Stimulated activated CD4-positive, alpha-beta T cell treated with anti-CD3 and anti-CD28 coated beads, Interleukin-4, amount 100 ng/mL, for 4 hours (primary cell): ENCODE measurements at regions not wholly inside any gene's neighbourhood (a gene's known extent, or its start where the extent isn't known, plus 50 kb on each side); places are given as distances from the start of the nearest gene placed in this dataset.

Source experiments
- DNase-seq, 2 experiments: peaks; one replicate each; pipeline ENCODE4 v3.0.0-alpha.2; 2020

DNA sequence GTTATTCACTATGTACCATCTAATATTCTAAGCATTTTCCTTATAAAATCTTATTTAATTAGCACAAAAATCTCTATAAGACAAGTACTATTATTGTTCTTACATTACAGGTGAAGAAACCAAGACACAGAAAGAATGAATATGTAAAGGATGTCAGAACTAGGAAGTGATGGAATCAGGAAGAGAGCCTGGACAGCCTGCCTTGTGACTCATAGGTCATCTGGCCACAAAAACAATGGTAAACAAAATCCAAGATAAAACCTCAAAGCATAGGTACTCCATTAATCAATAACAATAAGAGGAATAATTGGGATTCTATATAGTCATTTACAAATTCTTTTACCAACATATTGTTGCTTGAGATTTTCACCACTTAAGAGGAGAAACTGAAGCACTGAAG is 505.4 kb upstream of the PIK3C3 start:
- no peak for DNase-seq

DNA sequence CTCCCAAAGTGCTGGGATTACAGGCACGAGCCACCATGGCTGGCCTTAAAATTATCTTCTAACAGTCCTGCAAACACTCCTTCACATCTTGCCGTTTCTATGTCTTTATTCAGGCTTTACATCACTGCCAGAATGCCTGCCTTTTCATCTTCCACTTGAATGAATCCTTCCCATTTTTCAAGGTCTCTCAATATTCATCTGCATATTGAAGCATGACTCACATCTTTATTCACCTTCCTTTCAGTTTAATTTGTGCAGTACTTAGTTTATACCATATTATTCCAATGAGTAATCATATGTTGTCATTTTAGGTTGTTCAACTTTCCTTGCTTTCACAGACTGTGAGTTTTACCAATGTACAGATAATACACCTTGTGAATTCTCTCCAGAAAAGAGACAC is 510.1 kb upstream of the PIK3C3 start:
- DNase-seq: no peak

DNA sequence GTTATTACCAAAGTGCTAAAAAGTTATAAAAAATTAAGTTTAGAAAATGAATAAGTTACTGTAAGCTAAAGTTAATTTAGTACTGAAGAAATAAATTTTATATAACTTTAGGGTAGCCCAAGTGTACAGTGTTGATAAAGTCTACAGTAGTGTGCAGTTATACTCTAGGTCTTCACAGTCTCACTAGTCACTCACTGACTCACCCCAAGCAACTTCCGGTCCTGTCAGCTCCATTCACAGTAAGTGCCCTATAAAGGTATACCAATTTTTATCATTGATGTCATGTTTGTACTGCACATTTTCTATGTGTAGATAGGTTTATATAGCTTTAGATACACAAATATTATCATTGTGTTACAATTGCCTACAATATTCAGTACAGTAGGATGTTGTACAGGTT is 518.3 kb upstream of the PIK3C3 start:
- no peak for DNase-seq

DNA sequence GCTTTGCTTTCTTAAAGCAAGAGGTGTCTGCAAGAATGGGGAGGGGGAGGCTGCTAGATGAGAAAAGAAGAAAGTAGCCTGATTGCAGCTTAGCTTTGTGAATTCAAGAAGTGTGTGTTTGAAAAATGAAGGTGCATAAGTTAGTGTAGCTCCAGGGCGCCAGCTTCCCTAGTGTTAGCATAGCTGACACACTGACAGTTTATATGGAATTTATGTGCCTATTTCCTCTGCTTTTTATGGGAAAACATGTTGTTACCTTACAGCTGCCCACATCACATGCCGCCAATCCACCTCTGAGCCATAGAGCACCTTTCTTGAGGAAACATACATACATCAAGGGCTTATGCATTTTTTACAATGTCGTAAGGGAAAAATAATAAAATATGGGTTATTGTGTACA is 536.4 kb upstream of the PIK3C3 start:
- DNase-seq: no peak

DNA sequence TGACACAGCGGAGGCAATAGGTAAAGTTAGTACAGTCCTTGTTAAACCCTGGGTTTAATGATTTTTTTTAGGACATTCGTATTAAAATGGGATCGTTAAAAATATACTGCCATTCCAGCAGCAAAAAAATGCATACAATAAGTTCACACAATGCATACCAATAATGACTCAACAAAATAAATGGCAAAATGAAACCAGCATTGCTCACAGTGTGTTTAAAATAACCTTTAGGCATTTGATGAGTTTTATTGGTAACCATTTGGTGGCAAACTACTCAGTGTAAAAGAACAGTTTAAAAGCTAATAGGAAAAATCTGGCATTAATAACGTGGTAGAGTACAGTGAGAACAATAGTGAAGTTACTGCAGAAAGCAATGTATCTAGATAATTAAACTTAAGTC is 539.0 kb upstream of the PIK3C3 start:
- DNase-seq: no peak

DNA sequence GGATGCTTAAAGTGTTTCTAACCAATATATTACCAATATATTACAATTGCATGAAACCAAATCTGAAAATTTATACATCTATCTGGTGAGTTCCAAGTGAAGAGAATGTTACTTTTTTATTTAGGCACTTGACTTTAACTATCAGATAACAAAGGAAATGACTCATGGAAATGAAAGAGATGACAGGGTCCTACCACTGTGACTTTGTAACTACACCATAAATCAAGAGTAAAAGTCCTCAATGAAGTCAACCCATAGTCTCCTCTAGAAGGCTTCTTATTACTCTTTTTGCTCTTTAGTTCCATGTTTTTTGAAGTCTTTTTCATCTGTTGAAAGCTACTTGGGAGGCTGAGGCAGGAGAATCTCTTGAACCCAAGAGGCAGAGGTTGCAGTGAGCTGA is 545.0 kb upstream of the PIK3C3 start:
- DNase-seq: no peak

DNA sequence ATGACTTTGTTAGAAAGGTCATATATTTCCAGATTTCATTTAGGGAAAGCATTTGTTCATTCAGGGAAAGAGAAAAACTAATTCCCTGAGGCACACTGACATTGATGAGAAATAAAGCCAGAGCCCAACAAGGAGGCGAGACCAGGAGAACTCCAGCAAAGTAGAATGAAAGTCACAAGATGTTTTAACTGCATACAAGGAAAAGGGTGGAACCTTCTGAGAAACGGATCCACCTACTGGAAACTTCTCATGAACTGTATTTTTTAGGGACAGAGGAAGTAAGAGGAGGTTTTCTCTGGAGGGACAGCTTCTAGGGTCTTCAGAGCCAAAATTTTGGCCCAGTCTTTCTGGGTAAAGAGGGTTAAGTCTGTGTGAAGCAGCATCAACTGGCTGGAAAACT is 548.2 kb upstream of the PIK3C3 start:
- DNase-seq: no peak

DNA sequence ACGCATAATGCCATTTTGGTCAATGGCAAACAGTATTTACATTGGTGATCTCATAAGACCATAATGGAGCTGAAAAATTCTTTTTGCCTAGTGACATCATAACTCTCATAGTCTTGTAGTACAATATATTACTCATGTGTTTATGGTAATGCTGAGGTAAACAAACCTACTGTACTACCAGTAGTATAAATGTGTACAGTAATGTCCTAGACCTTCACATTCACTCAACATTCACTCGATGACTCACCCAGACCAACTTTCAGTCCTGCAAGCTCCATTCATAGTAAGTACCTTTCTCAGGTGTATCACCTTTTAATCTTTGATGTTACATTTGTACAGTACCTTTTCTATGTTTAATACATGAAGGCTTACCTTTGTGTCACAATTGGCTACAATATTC is 558.2 kb upstream of the PIK3C3 start:
- DNase-seq: no peak

DNA sequence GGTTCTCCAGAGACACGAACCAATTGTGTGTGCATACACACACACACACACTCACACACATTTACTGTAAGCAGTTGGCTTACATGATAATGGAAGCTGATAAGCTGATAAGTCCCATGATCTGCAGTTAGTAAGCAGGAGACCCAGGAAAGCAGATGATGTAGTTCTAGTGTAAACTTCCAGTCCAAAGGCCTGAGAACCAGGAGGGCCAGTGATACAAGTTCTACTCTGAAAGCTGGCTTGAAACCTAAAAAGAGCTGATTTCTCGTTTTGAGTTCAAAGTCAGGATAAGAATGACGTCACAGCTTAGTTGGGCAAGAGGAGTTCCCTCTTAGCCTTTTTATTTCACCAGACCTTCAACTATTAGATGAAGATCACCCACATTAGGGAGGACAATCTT is 558.8 kb upstream of the PIK3C3 start:
- DNase-seq: no peak

DNA sequence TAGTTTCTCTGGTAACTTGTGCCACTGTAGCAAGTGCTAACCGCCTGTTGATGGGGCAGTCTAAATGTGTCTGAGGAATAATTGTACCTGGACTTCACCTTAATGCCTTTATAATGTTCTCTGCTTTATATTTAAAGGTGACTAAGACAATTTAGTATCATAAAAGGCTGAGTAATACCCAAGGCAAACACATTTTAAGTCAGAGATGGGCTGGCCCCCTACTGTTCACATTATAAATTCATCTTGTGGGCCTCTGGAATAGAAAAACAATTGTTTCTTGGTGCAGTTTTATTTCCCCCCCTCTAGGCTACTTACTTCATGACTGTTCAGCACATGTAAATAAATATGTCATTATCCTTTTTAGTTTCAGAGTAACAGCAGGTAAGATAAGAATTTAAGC is 559.3 kb upstream of the PIK3C3 start:
- no peak for DNase-seq

DNA sequence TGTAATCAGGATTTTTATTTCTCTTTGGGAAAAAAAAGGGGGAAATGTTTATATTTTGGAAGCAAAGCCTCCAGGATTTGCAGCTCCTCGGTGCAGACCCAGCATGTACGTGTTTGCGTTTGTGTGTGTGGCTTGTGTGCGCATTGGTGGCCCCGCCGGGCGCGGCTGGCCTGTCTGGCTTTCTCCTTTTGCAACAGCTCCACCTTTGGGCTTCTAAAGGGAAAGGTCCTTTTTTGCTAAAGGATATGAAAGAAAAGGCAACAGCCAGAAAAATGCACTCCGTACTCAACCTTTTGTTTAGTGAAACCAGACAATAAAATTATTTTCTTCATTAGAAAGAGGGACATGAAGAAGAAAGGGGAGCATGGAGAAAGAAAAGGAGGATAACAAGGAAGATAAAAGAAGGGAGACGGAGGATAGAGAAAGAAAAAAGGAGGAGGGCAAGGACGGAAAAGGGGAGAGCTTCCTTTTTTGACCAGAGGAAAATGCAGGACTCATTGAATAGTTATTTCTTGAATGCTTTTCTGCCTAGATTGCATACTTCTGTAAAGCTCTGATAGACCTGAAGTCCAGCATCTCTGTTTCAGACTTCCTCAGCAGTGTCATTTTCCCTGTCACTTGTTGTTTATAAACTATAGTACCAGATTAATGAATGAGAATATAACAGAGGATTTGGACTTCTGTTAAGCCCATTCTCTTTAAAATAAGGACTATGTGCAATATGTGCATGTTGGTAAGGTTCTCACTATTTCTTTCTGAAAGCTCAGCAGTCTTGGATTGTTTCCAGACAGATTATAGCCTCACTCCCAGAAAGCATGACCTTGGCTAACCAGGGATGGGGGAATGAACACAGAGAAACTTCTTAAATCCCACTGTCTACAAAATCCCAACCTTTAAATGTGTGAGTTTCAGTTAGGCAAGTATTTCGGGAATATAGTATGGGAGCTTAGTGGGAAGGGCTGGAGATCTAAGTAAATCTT is 563.1 kb upstream of the PIK3C3 start:
- DNase-seq: no peak

DNA sequence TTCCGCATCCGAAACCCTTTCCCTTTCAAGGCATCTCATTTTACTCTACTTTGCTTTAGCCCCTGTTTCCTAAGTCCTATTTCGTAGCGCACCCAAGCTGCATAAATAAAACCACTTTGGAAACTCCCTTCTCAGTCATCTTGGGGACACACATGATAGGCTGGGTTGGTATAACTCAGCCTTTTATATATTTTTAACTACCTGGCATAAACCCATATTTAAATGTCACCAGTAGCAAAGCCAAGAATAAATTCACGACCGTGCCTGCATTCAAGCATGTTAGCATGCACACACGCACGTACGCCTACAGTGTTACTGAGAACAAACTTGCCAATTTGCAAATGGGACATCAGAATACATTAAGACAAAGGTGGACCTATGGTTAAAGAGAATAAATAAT is 564.7 kb upstream of the PIK3C3 start:
- DNase-seq: no peak

DNA sequence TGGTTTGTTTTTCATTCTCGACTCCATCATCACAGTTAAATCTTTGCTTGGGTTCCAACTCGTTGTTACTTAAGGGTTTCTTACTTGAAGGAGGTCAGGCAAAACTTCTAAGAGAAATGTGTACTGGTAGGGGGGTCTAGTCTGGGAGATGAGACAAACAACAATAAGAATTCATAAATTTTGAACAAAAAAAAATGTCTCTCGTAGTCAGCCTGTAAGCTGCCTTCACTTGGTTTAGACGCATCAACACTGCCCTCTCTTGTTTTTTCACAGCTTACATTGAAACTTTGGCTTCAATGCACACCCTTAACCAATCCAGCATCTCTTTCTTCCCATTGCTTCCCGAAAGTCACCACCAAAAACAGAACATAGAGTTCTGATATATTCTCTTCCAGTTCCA is 576.4 kb upstream of the PIK3C3 start:
- DNase-seq: no peak

DNA sequence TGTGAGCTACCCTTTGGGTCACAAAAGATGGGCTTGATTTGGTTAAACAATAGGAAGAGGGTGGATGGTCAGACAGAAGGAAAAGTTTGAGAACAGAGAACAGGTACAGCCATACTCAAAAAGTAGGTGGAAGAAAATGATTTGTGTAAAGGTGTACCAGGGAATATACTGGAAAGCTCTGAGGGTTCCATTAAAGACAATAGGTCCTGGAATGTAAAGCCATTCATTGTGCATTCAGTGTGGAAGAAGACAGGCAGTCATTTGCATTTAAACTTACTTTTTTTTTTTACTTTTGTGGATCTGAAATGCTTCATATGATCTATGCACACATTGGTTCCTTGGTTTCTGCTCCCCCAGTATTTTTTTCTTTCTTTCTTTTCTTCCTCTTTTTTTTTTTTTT is 581.4 kb upstream of the PIK3C3 start:
- no peak for DNase-seq

DNA sequence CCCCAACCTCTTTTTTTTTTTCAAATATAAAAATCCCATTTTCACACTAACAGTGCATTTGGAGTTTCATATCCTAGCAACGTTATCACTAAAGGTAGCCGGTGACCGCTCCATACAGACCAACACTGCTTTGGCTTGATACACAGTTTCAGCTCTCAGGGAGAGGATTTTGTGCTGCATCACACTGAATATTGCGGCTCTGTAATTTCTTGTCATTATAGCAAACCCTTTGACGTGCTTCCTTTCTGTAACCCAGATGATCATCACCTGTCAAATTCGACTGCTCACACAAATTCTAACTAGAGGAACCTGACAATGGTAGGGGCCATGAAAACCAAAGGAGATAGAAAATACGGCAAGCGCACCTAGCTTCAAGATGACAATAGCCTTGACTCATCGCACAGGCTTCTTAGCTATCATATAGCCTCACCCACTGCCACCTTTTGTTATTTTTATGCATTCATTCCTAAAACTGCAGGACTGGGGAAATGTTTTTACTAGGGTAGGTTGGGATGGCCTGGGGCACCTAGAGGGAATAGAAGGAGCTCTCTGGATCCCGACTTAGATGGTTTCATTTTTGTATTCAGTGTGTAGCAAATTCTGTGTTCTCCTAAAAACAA is 582.9 kb upstream of the PIK3C3 start:
- DNase-seq: no peak

DNA sequence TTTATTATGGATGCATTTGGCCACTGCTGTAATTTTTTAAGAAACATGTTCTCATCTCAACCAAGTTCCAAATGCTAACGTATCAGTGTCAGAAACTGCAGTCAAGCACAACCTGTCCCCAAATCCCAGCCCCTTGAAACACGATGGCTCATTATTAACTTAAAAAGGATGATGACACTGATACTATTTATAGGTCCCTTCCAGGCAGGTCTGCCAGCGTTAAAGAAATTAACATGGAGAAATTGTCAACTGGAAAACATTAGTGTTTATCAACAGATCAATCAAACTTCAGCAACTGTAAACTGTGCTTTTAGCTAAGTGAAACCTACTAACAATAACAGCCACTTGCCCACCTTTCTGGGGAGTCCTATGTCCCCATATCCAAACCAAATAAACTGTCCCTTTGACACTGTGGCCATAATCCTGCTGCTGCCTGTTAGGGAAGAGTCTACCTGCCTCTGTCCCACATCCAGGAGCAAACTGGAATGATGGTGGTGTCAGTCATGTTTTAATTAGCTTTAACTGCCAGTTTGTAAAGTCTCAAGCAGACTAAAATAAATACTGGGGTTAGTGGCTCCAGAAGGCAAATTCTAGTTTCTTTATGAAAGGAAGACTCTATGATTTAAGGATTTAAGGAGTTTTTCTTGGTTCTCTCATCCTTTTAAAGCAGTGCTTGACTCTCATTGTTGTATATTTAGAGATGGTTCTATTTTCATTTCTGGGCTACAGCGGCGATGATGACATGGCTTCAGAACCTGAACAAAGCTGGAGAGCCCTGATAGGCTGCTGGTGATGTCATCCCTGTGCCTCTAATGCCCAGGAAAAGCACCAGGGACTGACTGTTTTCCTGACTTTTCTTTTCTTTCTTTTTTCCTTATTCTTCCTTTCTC is 583.6 kb upstream of the PIK3C3 start:
- no peak for DNase-seq

DNA sequence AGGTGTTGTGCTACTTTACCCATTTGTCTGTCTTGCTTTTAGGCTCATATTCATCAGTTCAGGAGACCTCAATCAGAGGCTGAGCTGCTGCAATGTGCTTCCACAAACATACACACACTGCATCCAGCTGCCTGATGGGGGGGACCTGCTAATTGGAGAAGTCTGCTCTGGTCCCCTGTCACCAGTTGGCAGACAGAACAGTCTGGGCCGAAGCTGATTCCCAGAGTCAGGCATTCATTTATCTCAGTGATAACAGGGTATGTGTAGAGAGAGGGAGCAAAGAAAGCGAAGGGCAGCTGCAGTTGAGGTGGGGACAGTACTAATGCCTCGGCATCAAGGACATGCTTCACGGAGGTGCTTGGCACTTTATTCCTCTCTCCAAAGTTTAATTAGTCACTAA is 584.3 kb upstream of the PIK3C3 start:
- no peak for DNase-seq

DNA sequence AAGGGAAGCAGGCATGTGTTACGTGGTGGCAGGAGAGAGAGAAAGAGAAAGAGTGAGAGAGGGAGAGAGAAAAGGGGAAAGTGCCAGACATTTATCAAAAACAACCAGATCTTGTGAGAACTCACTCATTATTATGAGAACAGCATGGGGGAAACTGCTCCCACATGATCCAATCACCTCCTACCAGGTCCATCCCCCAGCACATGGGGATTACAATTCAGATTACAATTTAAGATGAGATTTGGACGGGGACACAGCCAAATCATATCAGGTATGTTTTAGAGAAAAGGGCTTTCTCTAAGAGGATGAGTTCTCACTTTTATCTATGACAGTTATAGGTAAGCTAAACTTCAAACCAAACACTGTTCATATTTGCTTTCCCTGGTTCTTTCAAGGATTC is 597.3 kb upstream of the PIK3C3 start:
- DNase-seq: no peak

DNA sequence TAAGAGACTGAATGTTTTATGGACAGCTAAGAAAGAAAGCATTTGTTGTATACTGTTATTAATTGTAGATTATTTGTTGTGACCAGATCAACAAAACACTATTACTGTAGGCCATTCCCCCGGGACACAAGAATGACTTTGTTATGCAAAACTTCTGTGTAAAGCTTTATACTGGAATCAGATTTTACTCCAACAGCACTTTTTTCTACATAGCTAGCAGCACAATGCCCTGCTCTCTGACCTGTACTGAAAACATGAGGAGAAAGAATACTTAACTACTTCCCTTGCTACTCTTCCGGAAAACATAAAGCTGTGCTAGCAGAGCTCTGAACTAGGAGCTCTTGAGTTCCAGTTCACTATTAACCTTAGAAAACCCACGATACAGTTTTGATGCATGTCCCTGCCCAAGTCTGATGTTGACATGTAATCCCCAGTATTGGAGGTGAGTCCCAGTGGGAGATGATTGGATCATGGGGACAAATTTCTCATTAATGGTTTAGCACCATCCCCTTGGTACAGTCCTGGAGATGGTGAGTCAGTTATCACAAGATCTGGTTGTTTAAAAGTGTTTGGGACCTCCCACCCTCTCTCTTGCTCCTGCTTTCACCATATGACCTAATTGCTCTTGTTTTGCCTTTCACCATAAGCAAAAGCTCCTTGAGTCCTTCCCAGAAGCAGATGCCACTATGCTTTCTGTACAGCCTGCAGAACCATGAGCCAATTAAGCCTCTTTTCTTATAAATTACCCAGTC is 601.1 kb upstream of the PIK3C3 start:
- DNase-seq: no peak

DNA sequence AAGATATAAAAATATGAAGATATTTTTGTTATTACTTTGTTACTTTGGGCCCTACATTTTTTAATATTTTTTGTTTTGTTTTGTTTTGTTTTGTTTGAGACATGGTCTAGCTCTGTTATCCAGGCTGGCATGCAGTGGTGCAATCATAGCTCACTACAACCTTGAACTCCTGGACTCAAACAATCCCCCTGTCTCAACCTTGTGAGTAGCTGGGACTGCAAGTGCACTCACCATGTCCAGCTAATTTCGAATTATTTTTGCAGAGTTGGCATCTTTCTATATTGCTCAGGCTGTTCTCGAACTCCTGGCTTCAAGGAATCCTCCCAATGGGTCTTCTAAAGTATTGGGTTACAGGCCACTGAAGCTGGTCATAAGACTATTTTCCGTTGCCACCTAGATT is 603.6 kb upstream of the PIK3C3 start:
- no peak for DNase-seq

DNA sequence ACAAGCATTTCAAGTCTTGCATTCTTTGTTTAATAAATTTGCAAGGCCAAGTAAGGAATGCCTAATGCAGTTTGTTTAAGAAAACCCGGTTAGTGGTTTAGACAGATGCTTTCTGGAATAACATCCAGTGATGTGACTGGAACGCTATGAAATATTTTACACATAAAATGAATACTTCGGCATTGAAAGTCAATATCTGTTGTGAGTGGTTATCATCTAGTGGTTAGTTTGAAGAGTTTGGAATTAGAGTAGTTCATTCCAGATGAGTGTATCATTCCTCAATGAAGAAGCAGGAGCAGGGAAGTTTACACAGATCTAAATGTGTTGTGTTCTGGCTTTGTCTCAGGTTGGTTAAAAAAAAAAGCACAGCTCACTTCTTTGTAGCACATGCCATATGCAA is 608.0 kb upstream of the PIK3C3 start:
- no peak for DNase-seq

DNA sequence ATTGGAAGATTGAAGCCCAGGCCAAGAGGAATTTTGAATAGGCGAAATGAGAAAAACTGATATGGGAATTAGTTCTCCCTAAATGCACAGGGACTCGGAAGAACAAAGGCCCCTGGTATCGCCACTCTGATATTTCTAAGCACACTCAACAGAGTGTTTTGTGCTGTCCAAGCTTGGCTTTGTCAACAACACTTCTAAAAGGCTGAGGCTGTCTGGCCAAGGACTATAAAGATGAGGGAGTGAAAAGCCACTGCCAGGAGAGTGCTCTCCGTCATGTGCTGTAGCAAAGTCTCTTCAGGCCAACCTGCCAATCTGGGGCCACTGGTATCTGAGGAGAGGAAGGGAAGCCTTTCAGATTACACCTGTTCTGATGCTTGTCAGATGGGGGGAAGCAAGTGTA is 611.2 kb upstream of the PIK3C3 start:
- no peak for DNase-seq

DNA sequence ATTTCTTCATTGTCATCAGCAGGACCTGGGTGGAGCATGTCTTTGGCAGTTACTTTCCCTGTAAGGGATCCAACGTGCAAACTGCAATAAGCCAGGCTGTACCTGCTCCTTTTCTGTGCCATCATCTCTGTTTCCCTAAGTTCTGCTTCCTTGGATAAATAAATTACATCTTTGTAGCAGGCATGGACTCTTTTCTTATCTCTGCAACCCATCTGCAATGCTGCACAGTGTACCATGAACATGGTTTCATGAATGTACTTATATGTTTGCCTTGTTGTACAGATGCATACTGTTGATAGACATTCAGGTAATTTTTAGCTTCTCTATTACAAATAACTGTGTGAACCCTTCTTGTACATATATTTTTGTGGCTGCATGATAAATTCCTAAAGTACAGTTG is 616.7 kb upstream of the PIK3C3 start:
- no peak for DNase-seq
